Prostate gland (tissue), 2 donors: ENCODE measurements at regions not wholly inside any gene's neighbourhood (a gene's known extent, or its start where the extent isn't known, plus 50 kb on each side); places are given as distances from the start of the nearest gene placed in this dataset.

Experiments used
- DNase-seq: peaks from one replicate; pipeline ENCODE4 v3.0.0-alpha.2; 2019; ENCODE audit warnings: low spot score
- H3K27ac ChIP-seq, 2 donors: fragments of 200-600 bp; sonication (generic); 2 replicates each; pipeline ENCODE4 v1.5.1; 2017 to 2019
- H3K27me3 ChIP-seq: fragments of 200-600 bp; sonication (generic); replicated peaks from 2 replicates; pipeline ENCODE4 v1.5.1; 2019; ENCODE audit not compliant: insufficient read depth
- H3K36me3 ChIP-seq, 2 donors: fragments of 200-600 bp; sonication (generic); 1 replicate in 1 of 2; 2 replicates in 1 of 2; pipeline versions ENCODE4 v1.5.1 to v1.8.1; 2017 to 2019
- H3K4me1 ChIP-seq: fragments of 200-600 bp; sonication (generic); replicated peaks from 2 replicates; pipeline ENCODE4 v1.5.1; 2019
- H3K4me3 ChIP-seq, 2 donors: fragments of 200-600 bp; sonication (generic); 2 replicates each; pipeline ENCODE4 v1.5.1; 2017 to 2019
- H3K9me3 ChIP-seq: fragments of 200-600 bp; sonication (generic); 2 replicates; pipeline ENCODE4 v1.5.1; 2017
- CTCF ChIP-seq, 4 experiments: fragments of 200-600 bp in 2 of 4; fragments of 450-650 bp in 2 of 4; sonication (generic) in 2 of 4; IDR thresholded peaks; 1 replicate in 3 of 4; 2 replicates in 1 of 4; pipeline ENCODE4 v1.5.1; 2016 to 2019; ENCODE audit warnings: antibody characterized with exemption in 4 of 4, mild to moderate bottlenecking in 2 of 4, moderate library complexity in 2 of 4
- POLR2A ChIP-seq: fragments of 450-650 bp; IDR thresholded peaks from one replicate; pipeline ENCODE4 v1.6.1; 2016; ENCODE audit warnings: antibody characterized with exemption, mild to moderate bottlenecking
- POLR2AphosphoS5 ChIP-seq: sonication (generic); formaldehyde crosslinking; IDR thresholded peaks from one replicate; pipeline ENCODE4 v1.6.1; 2017; ENCODE audit warnings: antibody characterized with exemption
- WGBS: methylation state at CpG from one replicate; pipeline ENCODE4 v1.1.5; 2018; 5-methylcytosine and 5-hydroxymethylcytosine counted together
- intact Hi-C: fragments of 100-400 bp; cut with DNase I; formaldehyde crosslinking; loops from one replicate; pipeline ENCODE4 v1.14.2; 2022

- no peak overlapping the region for H3K27ac ChIP-seq
- WGBS, result 38% methylated on average over 3 of the region's 3 CpGs
Measured at GRCh38 chr5:62938927-62939326, 360.3 kb downstream of the LRRC70 start.

GRCh38 chr5:62937661-62938558, 359.3 kb downstream of the LRRC70 start:
- Histone ChIP-seq H3K27ac (no peak overlapping the region), H3K4me3 (no peak overlapping the region), H3K4me1 (no peaks in the 10 kb centered on the region), H3K9me3 (no peaks in the 10 kb centered on the region), H3K27me3 (no peaks in the 10 kb centered on the region), H3K36me3 (no peaks in the 10 kb centered on the region)
- 52% methylated on average over 3 of the region's 3 CpGs for WGBS
- DNase-seq, result no peak
- TF ChIP-seq CTCF (IDR thresholded peaks at IDR 0.05), result no peak
- TF ChIP-seq POLR2AphosphoS5, result no peak
- TF ChIP-seq POLR2A, result no peak
- intact Hi-C loops, result no loop called here

More at GRCh38 chr5:62938927-62939326, 360.3 kb downstream of the LRRC70 start:
- DNase-seq, result no peak
- Histone ChIP-seq H3K36me3 (no peaks in the 10 kb centered on the region), H3K4me1 (no peaks in the 10 kb centered on the region), H3K27me3 (no peaks in the 10 kb centered on the region), H3K9me3 (no peaks in the 10 kb centered on the region), H3K4me3 (no peak overlapping the region)
- TF ChIP-seq POLR2AphosphoS5, result no peak
- no peak for TF ChIP-seq POLR2A
- no peak for TF ChIP-seq CTCF (IDR thresholded peaks at IDR 0.05)
- intact Hi-C loops, result no loop called here

GRCh38 chr5:62935660-62936059, 357.0 kb downstream of the LRRC70 start:
- no peaks in the 10 kb centered on the region for H3K9me3 ChIP-seq
- H3K27me3 ChIP-seq, result no peaks in the 10 kb centered on the region
- DNase-seq, result no peak
- H3K4me1 ChIP-seq, result no peaks in the 10 kb centered on the region
- H3K36me3 ChIP-seq, result no peaks in the 10 kb centered on the region
- TF ChIP-seq CTCF (IDR thresholded peaks at IDR 0.05) (no peak), POLR2AphosphoS5 (no peak), POLR2A (no peak)
- intact Hi-C loops, result no loop called here
- H3K27ac ChIP-seq, result no peak overlapping the region
- no peak overlapping the region for H3K4me3 ChIP-seq
- 50% methylated on average over 3 of the region's 3 CpGs for WGBS

GRCh38 chr5:62934319-62934718, 355.7 kb downstream of the LRRC70 start:
- intact Hi-C loops, result no loop called here
- no peaks in the 10 kb centered on the region for H3K9me3 ChIP-seq
- H3K27ac ChIP-seq, result no peak overlapping the region
- H3K4me3 ChIP-seq, result no peak overlapping the region
- H3K4me1 ChIP-seq, result no peaks in the 10 kb centered on the region
- no peak for DNase-seq
- H3K27me3 ChIP-seq, result no peaks in the 10 kb centered on the region
- no peaks in the 10 kb centered on the region for H3K36me3 ChIP-seq
- 94% methylated on average over 1 of the region's 1 CpG for WGBS
- TF ChIP-seq CTCF (IDR thresholded peaks at IDR 0.05) (no peak), POLR2AphosphoS5 (no peak), POLR2A (no peak)

- Histone ChIP-seq H3K4me1 (no peaks in the 10 kb centered on the region), H3K27ac (no peak overlapping the region), H3K4me3 (no peak overlapping the region), H3K36me3 (no peaks in the 10 kb centered on the region), H3K9me3 (no peaks in the 10 kb centered on the region), H3K27me3 (no peaks in the 10 kb centered on the region)
- TF ChIP-seq POLR2A (no peak), CTCF (IDR thresholded peaks at IDR 0.05) (no peak), POLR2AphosphoS5 (no peak)
- DNase-seq, result no peak
- intact Hi-C loops, result no loop called here
- 56% methylated on average over 3 of the region's 3 CpGs for WGBS
Measured at GRCh38 chr5:62933261-62933660, 354.6 kb downstream of the LRRC70 start.
